ENCODE measurements at regions not wholly inside any gene's neighbourhood (a gene's known extent, or its start where the extent isn't known, plus 50 kb on each side); places are given as distances from the start of the nearest gene placed in this dataset.

DNA sequence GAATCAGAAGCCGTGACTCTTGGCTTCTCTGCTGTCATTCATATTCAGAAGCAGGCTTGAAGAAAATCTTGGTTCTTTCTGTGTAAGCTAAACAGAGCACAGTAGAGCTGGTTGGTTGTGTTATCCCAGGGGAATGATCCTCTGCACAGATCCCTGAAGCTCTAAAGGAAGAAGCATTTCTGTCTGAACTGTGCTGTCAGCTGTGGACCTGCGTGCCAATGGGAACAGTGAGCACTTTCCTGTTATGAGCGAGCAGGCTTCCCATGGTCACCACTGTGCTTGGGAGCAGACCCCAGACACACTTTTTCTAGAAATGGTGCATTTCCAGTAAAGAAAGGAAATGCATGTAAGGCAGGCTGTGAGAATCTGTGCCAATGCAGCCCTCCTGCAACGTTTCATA is 490.2 kb downstream of the EPM2A start:
- DNase-seq (ENCODE audit: low spot score) = no peak

DNA sequence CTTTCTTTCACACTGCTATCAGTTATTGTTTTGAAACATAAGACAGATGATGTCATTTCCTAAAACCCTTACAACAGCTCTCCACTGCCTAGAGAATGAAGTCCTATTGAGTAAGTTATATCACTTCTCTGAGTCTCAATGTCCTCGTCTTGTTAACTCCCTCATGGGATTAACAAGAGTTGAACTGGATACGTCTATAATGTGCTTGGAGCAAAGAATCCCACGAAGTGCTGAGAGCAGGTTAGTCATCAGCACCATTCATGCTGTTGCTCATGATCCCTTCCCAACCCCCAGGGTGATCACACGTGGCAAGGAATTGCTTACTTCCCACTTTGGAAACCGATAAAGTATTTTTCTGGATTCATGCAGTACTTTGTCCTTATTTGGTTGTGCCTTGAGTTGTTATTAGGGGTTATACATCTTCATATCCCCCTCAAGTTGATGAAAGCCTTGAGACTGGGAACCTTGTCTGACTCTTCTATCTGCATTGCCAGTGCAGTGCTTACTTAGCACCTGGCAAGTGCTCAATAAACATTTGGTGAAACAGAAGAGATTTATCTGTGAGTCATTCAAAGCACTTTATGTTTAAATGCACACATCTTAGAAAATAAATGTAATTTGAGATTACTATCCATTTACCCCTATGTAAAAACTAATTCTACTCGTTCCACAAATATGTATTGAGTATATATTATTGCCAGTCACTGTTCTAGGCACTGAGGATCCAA is 487.5 kb downstream of the EPM2A start:
- TF ChIP-seq, protein P1, sequence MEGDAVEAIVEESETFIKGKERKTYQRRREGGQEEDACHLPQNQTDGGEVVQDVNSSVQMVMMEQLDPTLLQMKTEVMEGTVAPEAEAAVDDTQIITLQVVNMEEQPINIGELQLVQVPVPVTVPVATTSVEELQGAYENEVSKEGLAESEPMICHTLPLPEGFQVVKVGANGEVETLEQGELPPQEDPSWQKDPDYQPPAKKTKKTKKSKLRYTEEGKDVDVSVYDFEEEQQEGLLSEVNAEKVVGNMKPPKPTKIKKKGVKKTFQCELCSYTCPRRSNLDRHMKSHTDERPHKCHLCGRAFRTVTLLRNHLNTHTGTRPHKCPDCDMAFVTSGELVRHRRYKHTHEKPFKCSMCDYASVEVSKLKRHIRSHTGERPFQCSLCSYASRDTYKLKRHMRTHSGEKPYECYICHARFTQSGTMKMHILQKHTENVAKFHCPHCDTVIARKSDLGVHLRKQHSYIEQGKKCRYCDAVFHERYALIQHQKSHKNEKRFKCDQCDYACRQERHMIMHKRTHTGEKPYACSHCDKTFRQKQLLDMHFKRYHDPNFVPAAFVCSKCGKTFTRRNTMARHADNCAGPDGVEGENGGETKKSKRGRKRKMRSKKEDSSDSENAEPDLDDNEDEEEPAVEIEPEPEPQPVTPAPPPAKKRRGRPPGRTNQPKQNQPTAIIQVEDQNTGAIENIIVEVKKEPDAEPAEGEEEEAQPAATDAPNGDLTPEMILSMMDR (IDR thresholded peaks at IDR 0.05; ENCODE audit: extremely low read depth, missing control alignments) = no peak
- no peak for DNase-seq (ENCODE audit: low spot score)

More for the DNA sequence above, 490.2 kb downstream of the EPM2A start:
- TF ChIP-seq, protein P1 (IDR thresholded peaks at IDR 0.05; ENCODE audit: extremely low read depth, missing control alignments) = no peak

DNA sequence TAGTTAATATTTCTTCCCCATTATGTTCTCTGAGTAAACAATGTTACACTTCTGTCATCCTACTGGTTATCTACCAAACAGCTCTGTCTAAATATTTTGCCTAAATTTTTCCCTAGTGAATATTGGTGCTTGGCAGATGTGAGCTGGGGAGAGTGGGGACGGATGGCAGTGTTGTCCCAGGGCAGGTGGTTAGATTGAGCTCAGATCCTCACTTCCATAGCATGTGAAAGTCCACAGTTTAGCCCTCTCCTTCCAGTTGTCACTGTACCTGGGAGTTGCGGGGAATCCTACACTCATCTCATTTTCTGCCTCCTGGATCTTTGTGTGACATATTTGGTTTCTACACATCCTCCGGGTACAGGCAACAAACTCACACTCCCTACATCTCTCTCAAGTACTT is 484.9 kb downstream of the EPM2A start:
- no peak for DNase-seq (ENCODE audit: low spot score)
- TF ChIP-seq, protein P1 (IDR thresholded peaks at IDR 0.05; ENCODE audit: extremely low read depth, missing control alignments) = no peak

DNA sequence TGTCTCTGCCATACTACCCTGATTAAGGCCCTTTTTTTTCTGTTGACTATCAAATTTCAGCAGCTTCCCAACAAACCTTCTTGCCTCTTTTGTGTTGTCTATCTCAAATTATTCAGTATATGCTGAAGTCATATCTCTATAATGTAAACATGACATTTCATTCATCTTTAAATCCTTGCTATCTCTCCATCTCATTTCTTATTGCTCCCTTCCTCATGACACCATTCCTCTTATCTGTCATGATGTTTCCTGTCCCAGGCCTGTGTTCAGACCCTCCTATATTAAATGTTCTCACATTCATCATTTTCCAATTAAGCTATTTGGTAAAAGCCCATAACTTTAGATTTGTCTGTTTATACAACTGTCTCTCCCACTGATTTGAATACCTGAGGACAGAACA is 482.6 kb downstream of the EPM2A start:
- TF ChIP-seq, protein P1 (IDR thresholded peaks at IDR 0.05; ENCODE audit: extremely low read depth, missing control alignments) = no peak
- DNase-seq (ENCODE audit: low spot score) = no peak

DNA sequence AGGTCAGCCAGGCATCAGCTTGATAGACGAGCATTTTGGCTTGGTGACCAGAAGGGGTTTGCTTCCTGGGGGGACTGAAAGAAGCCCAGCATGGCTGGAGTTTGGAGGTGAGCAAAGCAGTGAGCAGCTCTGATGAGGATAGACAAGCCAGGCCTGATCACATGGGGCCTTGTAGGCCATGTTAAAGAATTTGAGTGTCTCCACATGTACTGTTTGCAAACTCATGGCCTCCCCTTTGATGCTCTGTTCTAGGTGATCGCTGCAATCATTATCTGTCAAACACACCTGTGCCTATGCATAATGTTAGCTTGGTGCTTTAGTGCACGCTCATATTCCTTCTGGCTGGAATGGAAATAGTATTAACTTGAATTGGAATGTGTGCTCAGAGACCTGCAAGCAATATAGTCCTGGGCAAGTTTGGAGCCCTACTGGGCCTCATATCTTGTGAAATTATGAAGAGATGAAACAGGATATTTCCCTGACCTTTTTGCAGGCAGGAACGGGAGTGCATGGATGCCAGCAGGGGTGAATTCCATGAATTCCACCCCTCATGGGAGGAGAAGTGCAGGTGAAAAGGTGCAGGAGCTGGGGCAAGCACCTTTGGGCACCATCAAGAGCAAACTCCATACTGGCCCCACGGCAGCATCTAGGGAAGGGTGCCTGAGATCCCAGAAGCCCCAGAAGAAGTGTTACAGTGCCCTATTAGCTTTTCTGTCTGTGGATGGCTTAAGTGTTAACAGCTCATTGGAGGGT is 480.5 kb downstream of the EPM2A start:
- TF ChIP-seq, protein P1 (IDR thresholded peaks at IDR 0.05; ENCODE audit: extremely low read depth, missing control alignments) = no peak
- no peak for DNase-seq (ENCODE audit: low spot score)

DNA sequence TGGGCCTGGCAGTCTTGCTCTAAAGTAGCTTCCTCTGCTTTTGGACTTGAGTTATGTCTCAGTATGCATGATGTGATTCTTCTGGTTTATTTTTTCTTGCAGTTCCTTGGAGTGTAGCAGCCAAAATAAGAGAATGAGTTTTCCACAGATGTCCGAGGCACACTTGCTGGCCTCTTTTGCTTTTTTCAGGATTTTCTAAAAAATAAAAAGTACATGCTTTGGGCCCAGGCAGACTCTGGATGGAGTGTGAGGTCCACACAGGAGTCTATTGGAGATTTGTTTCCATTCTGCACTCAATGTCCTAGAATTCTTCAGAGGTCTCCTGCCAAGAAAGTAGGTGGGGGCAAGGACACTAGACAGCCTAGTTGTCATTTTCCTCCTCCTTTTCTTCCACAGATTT is 477.6 kb downstream of the EPM2A start:
- TF ChIP-seq, protein P1 (IDR thresholded peaks at IDR 0.05; ENCODE audit: extremely low read depth, missing control alignments) = no peak
- DNase-seq (ENCODE audit: low spot score) = no peak

DNA sequence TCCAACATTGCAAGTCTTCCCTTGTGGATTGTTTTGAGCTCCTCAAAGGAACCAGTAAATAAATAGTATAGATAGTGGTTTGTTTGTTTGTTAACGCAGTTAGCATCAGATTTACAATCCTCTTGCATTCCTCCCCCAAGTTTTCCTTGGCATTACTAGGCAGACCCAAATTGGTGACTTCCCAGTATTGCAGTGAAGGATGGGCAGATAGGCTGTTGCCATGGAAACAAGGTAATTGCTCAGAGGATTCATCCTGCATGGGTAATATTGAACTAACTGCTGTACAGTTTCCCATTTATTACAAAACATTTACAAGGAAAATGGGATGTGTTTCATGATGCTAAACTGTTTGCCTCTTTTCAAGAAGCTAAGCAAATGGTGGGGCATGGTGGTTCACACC is 477.2 kb downstream of the EPM2A start:
- TF ChIP-seq, protein P1 (IDR thresholded peaks at IDR 0.05; ENCODE audit: extremely low read depth, missing control alignments) = no peak
- DNase-seq (ENCODE audit: low spot score) = no peak

Measured in GM20000 (cell line).